GM10248 (cell line): ENCODE measurements at regions not wholly inside any gene's neighbourhood (a gene's known extent, or its start where the extent isn't known, plus 50 kb on each side); places are given as distances from the start of the nearest gene placed in this dataset.
A peak's percentile ranks its signal among the peaks of the same experiment; 100 is the strongest.

Experiments
- CTCF ChIA-PET: fragments of 300-600 bp; sonication (Branson Sonifier 250); formaldehyde crosslinking; extraction: SDS; loops from one replicate; lab custom pipeline; 2021; ENCODE audit warnings: antibody characterized with exemption; lab: Yijun Ruan, JAX
- POLR2A ChIA-PET: fragments of 350-650 bp; sonication (Branson Sonifier 250); formaldehyde crosslinking; extraction: SDS; loops from one replicate; lab custom pipeline; 2020; ENCODE audit warnings: antibody characterized with exemption; lab: Yijun Ruan, JAX
- DNase-seq: peaks from one replicate; pipeline ENCODE4 v3.0.0; 2012; ENCODE audit errors: extremely low spot score
- TF ChIP-seq, protein P1 (sequence below): IDR thresholded peaks from 2 replicates; pipeline ENCODE4 v1.5.1; 2012; ENCODE audit warnings: mild to moderate bottlenecking, low read depth; ENCODE audit errors: extremely low read depth, missing control alignments, control extremely low read depth

GRCh38 chr14:101623685-101624444, 62.6 kb downstream of the DIO3 start:
- DNase-seq = no peak
- ChIA-PET POLR2A (no interaction called here), CTCF (interaction anchor here (0.7 kb wide), 1 partner anchor 8 kb away, joined by 4 read pairs; no protein-coding TSS in a partner anchor)
- TF ChIP-seq, protein P1, sequence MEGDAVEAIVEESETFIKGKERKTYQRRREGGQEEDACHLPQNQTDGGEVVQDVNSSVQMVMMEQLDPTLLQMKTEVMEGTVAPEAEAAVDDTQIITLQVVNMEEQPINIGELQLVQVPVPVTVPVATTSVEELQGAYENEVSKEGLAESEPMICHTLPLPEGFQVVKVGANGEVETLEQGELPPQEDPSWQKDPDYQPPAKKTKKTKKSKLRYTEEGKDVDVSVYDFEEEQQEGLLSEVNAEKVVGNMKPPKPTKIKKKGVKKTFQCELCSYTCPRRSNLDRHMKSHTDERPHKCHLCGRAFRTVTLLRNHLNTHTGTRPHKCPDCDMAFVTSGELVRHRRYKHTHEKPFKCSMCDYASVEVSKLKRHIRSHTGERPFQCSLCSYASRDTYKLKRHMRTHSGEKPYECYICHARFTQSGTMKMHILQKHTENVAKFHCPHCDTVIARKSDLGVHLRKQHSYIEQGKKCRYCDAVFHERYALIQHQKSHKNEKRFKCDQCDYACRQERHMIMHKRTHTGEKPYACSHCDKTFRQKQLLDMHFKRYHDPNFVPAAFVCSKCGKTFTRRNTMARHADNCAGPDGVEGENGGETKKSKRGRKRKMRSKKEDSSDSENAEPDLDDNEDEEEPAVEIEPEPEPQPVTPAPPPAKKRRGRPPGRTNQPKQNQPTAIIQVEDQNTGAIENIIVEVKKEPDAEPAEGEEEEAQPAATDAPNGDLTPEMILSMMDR = no peak

- DNase-seq = no peak
- TF ChIP-seq, protein P1 = no peak
- ChIA-PET POLR2A (no interaction called here), CTCF (no interaction called here)
Measured at GRCh38 chr14:101624536-101624935, 63.2 kb downstream of the DIO3 start.

- CTCF ChIA-PET = no interaction called here
- TF ChIP-seq, protein P1 = no peak
- POLR2A ChIA-PET = no interaction called here
- no peak for DNase-seq
Measured at GRCh38 chr14:101625336-101626097, 64.2 kb downstream of the DIO3 start.

GRCh38 chr14:101626331-101626730, 65.0 kb downstream of the DIO3 start:
- TF ChIP-seq, protein P1 = no peak
- CTCF ChIA-PET = no interaction called here
- no peak for DNase-seq
- POLR2A ChIA-PET = no interaction called here

GRCh38 chr14:101627915-101628262, 66.6 kb downstream of the DIO3 start:
- no peak for DNase-seq
- TF ChIP-seq, protein P1 = no peak
- ChIA-PET CTCF (interaction anchor here (0.8 to 1.8 kb wide), 7 partner anchors 10 to 1244 kb away, joined by 3 to 6 read pairs (median 3); no protein-coding TSS in a partner anchor), POLR2A (no interaction called here)

- TF ChIP-seq, protein P1 = peak; percentile 81
- ChIA-PET CTCF (interaction anchor here (0.7 to 2.6 kb wide), 9 partner anchors 8 to 1245 kb away, joined by 3 to 7 read pairs (median 3); no protein-coding TSS in a partner anchor), POLR2A (no interaction called here)
- peak; percentile 88 for DNase-seq
Measured at GRCh38 chr14:101628471-101628966, 67.2 kb downstream of the DIO3 start.
